Hematopoietic multipotent progenitor cell (in vitro differentiated cells): ENCODE measurements at regions not wholly inside any gene's neighbourhood (a gene's known extent, or its start where the extent isn't known, plus 50 kb on each side); places are given as distances from the start of the nearest gene placed in this dataset.
A peak's percentile ranks its signal among the peaks of the same experiment; 100 is the strongest.

Experiments used
- DNase-seq, 3 donors: peaks; one replicate each; pipeline ENCODE4 v3.0.0-alpha.2; 2011 to 2015; ENCODE audit warnings: low read depth in 2 of 3, low spot score in 2 of 3

DNA sequence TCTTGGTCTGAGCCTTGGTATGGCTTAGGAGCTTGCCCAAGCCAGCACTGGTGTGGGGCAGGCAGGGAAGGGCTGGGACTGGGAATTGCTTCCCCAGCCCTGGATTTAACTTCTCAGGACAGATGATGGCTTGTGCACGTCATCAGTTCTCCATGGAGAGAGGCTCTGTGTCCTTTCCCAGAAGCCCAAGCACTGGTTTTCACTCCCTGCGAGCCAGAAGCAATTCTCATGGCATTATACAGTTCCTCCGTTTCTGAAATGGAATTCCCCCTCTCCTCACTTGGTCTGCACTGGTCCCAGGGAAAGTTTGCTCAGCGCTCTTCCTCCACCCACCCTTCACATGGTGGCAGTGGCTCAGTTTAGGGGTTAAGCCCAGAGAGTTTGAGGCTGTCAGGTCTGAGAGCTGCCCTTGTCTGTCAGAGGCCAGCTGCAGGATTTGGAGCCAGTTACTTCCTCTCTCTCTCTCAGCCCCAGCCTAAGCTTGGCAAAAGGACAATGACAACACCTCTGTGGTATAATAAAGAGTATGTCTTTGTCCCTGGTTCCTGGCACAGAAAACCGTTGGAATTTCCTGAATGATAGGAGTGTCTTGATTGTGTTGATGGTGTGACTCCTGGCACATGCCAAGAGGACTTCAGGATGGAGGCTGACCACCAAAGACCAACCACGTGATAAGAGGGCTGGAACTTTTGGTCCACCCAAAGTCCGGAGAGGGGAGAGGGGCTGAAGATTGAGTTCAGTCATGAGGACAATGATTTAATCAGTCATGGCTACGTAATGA is 219.6 kb upstream of the TNRC6C start:
- peak in 1 of 3 donors; percentile 30 for DNase-seq

- DNase-seq: no peak
Measured at GRCh38 chr17:77740481-77740880, 218.0 kb upstream of the TNRC6C start.

- DNase-seq: peak in 1 of 3 donors; percentile 6
Measured at GRCh38 chr17:77741109-77741508, 217.4 kb upstream of the TNRC6C start.

GRCh38 chr17:77742579-77742978 is 215.9 kb upstream of the TNRC6C start:
- DNase-seq: no peak

DNA sequence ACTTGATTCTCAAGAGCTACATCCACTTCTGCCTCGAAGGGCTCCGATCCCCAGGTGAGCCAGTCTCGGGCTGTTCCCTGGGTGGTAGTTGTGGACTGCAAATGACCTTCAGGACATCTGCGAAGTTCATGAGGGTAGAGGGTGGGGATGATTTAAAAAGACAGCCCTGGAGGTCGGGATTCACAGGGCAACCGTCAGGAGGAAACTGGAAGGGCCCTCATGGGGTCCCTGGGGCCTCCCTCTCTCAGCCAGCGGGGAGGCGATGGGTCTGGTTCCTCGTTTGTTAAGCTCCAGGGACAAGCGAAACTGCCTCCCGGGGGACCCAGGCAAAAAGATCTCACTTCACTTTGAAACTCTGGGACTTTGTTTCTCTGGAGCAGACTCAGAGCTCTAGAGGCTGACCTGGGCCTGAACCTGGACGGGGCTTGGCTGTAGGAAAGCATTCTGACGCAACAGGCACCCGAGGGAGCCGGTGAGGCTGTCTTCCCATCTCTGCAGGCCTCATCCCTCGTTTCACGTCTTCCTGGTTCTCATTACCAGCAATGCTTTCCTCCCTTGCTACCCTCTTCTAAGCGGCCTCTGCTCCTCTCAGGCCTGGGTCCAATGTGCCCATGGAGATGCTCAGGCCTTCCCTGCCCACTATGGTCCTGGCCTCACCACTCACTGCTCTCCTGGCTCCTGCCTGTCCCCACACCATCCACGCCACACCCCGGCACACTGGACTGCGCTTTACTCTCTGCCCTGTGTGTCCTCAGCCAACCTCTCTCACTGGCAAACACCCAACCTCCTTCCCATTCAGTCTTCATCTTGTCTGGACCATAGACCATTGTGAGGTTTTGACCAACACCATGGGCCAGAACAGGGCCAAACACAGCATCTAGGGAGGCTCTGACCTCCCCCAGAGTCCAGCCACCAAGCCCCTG is 214.2 kb upstream of the TNRC6C start:
- DNase-seq: no peak

GRCh38 chr17:77745702-77746101 is 212.8 kb upstream of the TNRC6C start:
- no peak for DNase-seq

- no peak for DNase-seq
Measured at GRCh38 chr17:77746393-77746792, 212.1 kb upstream of the TNRC6C start.

GRCh38 chr17:77746896-77747554 is 211.5 kb upstream of the TNRC6C start:
- DNase-seq: no peak

DNA sequence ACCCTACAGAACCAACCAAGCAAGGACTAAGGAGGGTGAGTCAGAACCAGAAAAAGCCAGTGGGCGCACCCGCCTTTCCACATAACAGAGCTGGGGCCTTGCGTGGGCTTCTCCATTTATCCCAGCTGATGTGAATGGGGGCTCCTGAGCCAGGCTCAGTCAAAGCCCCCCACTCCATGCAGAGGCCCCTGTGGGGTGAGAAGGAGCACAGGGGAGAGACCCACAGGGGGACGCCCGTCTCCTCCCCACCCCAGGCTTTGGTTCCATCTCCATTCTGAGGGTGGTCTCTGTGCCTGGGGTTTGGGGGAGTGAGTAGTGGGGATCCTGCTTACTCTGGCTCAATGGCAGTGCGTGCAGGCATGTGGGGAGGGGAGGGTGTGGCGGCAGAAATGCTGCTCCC is 210.1 kb upstream of the TNRC6C start:
- no peak for DNase-seq

DNA sequence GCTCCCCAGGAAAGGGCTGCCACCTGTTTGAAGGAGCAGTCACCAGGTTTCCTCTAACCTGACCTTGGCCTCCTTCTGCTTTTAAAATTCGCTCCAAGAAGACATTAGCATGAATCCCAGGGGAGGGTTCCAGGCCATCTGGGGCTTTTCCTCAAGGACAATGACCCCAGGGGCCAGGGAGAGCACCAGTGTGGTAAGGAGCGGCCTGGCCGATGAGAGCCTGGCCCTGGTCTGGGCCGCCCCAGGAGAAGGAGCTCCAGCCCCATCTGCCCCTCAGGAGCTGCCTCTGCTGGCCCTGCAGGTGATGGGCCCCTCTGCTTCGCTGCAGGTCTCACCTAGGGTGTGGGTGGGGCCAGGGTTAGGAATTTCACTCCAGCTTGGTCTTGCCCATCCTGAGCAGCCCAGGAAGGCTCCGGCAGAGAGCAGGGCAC is 209.2 kb upstream of the TNRC6C start:
- DNase-seq: no peak

DNA sequence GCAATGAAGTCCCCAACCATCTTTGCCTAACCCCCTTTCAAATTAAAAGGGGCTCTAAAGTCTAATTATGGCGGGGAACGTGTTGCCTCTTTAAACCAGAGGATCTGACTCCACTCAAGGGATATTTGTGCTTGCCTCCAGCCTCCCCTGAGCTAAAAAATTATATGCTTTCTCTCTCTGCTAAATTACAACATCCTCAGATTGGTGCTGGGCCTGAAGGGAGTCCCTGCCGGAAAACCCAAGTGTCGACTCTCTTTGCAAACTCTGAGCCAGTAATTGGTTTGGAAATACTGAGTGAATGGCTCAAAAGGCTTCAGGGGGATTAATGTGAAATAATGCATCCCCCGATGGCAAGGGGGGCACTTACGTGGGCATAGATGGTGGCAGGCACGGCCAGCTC is 208.5 kb upstream of the TNRC6C start:
- no peak for DNase-seq

- DNase-seq: no peak
Measured at GRCh38 chr17:77750427-77751043, 208.0 kb upstream of the TNRC6C start.

- DNase-seq: no peak
Measured at GRCh38 chr17:77753246-77753645, 205.3 kb upstream of the TNRC6C start.

DNA sequence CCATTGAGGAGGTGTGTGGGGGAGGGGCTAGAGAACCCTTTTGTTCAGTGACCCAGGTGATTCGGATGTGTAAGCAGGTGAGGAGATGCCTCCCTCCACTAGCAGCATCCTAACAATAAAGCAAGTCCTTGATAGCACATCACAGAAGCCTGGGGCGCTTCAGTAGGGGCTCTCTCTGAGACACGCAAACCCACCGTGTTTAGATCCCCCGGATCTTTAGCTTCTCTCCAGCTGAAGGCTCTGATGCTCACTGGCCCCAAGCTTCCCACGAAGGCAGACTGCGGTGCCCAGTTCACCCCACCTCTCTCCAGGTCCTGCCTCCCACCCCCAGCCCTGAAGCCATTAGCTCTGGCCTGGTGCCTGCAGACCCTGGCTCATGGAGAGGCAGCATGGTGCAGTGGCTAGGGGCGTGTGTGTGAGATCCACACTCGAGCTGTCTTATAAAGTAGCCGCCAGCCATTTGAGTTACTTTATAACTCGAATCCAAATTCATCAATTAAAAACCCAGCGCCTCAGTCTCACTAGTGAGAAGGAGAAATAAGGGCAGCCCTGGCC is 204.7 kb upstream of the TNRC6C start:
- DNase-seq: no peak

DNA sequence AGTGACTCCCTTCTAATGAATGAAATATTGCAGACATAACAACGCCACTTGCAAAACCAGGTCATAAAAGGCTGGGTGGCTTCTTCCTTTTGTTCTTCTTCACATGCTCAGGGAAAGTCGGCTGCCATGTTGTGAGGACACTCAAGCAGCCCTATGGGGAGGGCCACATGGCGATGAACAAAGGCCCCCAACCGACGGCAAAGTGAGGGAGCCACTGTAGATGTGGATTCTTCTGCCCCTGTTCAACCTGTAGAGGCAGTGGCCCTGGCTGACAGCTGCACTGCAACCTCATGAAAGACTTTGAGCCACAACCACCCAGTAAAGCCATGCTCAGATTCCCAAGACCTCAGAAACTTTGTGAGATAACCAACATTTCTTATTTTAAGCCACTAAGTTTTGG is 203.5 kb upstream of the TNRC6C start:
- no peak for DNase-seq

DNA sequence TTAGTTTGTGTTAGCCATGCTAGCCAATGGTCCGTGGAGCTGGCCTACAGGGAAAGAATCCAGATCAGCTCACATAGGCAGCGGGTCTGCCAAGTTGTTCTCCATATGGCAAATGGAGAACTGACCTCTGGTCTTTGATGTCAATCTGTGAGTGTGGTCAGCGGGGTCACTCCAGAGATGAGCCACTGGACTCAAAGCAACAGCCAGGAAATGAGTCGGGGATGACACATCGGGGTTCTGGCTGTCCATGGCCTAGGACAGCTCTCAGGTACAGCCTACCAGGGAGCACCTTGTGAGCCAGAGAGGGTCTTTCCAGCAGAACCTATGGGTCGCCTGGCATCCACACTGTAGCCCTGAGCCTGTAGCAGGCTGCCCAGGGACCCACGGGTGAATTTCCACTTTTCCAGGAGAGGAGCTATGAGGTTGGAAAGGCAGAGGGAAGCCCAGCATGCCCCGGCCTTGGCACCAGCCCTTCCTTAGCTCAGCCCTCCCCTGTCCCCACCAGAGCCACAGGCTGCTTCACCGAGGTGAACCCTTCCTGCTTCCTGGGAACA is 203.0 kb upstream of the TNRC6C start:
- DNase-seq: no peak

DNA sequence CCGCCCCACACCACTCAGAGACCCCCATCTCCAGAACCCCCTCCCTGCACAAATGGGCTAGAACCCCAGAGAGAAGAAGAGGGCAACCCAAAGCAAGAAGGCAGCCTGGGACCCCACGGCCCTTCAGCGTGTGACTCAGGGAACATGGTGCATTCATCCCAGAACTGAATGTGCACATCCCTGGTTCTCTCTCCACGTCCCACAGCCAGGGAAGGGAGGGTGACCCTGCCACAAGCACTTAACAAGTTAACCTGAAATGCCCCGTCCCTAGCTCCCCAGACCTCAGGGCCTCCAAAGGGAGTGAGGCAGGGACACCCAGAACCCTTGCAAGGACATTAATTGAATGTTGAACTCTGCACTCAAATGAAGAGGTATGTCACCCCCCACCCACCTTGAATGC is 202.5 kb upstream of the TNRC6C start:
- DNase-seq: no peak

GRCh38 chr17:77756846-77757560 is 201.5 kb upstream of the TNRC6C start:
- no peak for DNase-seq

DNA sequence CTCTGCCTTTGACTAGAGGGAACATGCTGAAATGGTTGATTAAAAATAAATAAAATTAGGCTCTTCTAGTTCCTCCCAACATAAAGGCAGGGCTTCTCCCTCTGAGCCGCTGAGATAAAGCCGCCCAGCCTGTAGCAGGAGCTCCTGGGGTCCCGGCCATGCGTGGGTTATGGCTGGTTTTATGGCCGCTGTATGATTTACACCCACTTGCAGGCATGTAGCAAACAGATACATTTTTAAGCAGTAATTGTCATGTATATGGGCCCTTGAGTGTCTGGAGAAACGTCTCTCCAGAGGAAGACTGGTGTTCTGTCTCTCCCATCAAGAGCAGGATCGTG is 201.0 kb upstream of the TNRC6C start:
- DNase-seq: no peak

- no peak for DNase-seq
Measured at GRCh38 chr17:77763023-77763422, 195.5 kb upstream of the TNRC6C start.
